Peyer's patch (tissue), 4 donors: ENCODE measurements at regions not wholly inside any gene's neighbourhood (a gene's known extent, or its start where the extent isn't known, plus 50 kb on each side); places are given as distances from the start of the nearest gene placed in this dataset.

Experiments used
- CTCF ChIP-seq, 6 experiments: fragments of 450-650 bp in 4 of 6; fragments of 200-600 bp in 2 of 6; sonication (generic) in 1 of 6; IDR thresholded peaks; one replicate each; pipeline ENCODE4 v1.5.1; 2017 to 2019; ENCODE audit warnings: antibody characterized with exemption in 6 of 6, mild to moderate bottlenecking in 3 of 6, moderate library complexity in 1 of 6
- POLR2A ChIP-seq, 2 donors: fragments of 450-650 bp; IDR thresholded peaks; one replicate each; pipeline ENCODE4 v1.5.1; 2017; ENCODE audit warnings: antibody characterized with exemption in 2 of 2, mild to moderate bottlenecking in 2 of 2, moderate library complexity in 2 of 2

GRCh38 chr18:57957210-57957609 lies 86.8 kb upstream of the NEDD4L start:
- no peak for TF ChIP-seq CTCF (IDR thresholded peaks at IDR 0.05)
- TF ChIP-seq POLR2A (IDR thresholded peaks at IDR 0.05), result no peak
